ENCODE measurements at regions not wholly inside any gene's neighbourhood (a gene's known extent, or its start where the extent isn't known, plus 50 kb on each side); places are given as distances from the start of the nearest gene placed in this dataset.

GRCh38 chr7:159310457-159311171, 165.9 kb upstream of the VIPR2 start (continued):
- TF ChIP-seq ATF4 (CRISPR knock-in tag; IDR thresholded peaks at IDR 0.05) (no peak), SMAD1 (CRISPR knock-in tag; IDR thresholded peaks at IDR 0.05; ENCODE audit: borderline replicate concordance, low read depth) (no peak), ZNF460 (CRISPR knock-in tag; IDR thresholded peaks at IDR 0.05; ENCODE audit: borderline replicate concordance) (no peak), ZNF816 (CRISPR knock-in tag; IDR thresholded peaks at IDR 0.05; ENCODE audit: borderline replicate concordance) (no peak), SOX6 (IDR thresholded peaks at IDR 0.05) (no peak), SOX6 (CRISPR knock-in tag; IDR thresholded peaks at IDR 0.05) (0 out of 2 replicates have a peak, but pooled peaks have one; percentile 8), ZNF776 (CRISPR knock-in tag; IDR thresholded peaks at IDR 0.05) (no peak), GLI4 (CRISPR knock-in tag; IDR thresholded peaks at IDR 0.05; ENCODE audit: borderline replicate concordance) (no peak), TP53 (CRISPR knock-in tag; conservative IDR thresholded peaks at IDR 0.05) (peak; percentile 100), SOX5 (CRISPR knock-in tag; IDR thresholded peaks at IDR 0.05; ENCODE audit: borderline replicate concordance) (no peak), TARDBP (CRISPR knock-in tag; IDR thresholded peaks at IDR 0.05) (no peak), CEBPG (CRISPR knock-in tag; IDR thresholded peaks at IDR 0.05) (peak; percentile 64), NONO (IDR thresholded peaks at IDR 0.05) (no peak), NONO (CRISPR knock-in tag; conservative IDR thresholded peaks at IDR 0.05) (0 out of 2 replicates have a peak, but pooled peaks have one; percentile 39), ZNF619 (CRISPR knock-in tag; IDR thresholded peaks at IDR 0.05) (no peak), ZMYM4 (CRISPR knock-in tag; IDR thresholded peaks at IDR 0.05) (peak; percentile 82), JUNB (CRISPR knock-in tag; IDR thresholded peaks at IDR 0.05; ENCODE audit: borderline replicate concordance) (no peak), ZNF317 (CRISPR knock-in tag; IDR thresholded peaks at IDR 0.05) (no peak), HOXD1 (CRISPR knock-in tag; IDR thresholded peaks at IDR 0.05) (no peak), TOE1 (CRISPR knock-in tag; IDR thresholded peaks at IDR 0.05) (no peak), CC2D1A (CRISPR knock-in tag; IDR thresholded peaks at IDR 0.05) (no peak), SMC3 (IDR thresholded peaks at IDR 0.05; ENCODE audit: low read length) (no peak), AFF4 (CRISPR knock-in tag; IDR thresholded peaks at IDR 0.05) (no peak), AGO2 (optimal IDR thresholded peaks at IDR 0.05; ENCODE audit: low read depth, low read length) (no peak), NPAS2 (CRISPR knock-in tag; IDR thresholded peaks at IDR 0.05; ENCODE audit: borderline replicate concordance) (no peak), ZNF337 (CRISPR knock-in tag; IDR thresholded peaks at IDR 0.05; ENCODE audit: borderline replicate concordance, low read depth) (no peak), ZNF747 (CRISPR knock-in tag; IDR thresholded peaks at IDR 0.05; ENCODE audit: borderline replicate concordance) (no peak), KDM5B (CRISPR knock-in tag; IDR thresholded peaks at IDR 0.05; ENCODE audit: borderline replicate concordance) (no peak), NR2C2 (CRISPR knock-in tag; IDR thresholded peaks at IDR 0.05; ENCODE audit: borderline replicate concordance) (no peak), ZNF331 (CRISPR knock-in tag; IDR thresholded peaks at IDR 0.05) (peak; percentile 25; the same call in 1 of the 2 replicates)
